Ovary (tissue), 3 donors: ENCODE measurements at regions not wholly inside any gene's neighbourhood (a gene's known extent, or its start where the extent isn't known, plus 50 kb on each side); places are given as distances from the start of the nearest gene placed in this dataset.

Experiments
- EP300 ChIP-seq: sonication (generic); formaldehyde crosslinking; IDR thresholded peaks from one replicate; pipeline ENCODE4 v1.6.1; 2017; ENCODE audit warnings: antibody characterized with exemption
- TF ChIP-seq, protein P1 (sequence below), 3 donors: fragments of 450-650 bp in 2 of 3; fragments of 200-600 bp in 1 of 3; IDR thresholded peaks; one replicate each; pipeline versions ENCODE4 v1.5.1 to v1.8.0; 2016 to 2022; ENCODE audit warnings: antibody characterized with exemption in 3 of 3, mild to moderate bottlenecking in 1 of 3
- donor health status: DM: no; HTN: no; CAD: no.

DNA sequence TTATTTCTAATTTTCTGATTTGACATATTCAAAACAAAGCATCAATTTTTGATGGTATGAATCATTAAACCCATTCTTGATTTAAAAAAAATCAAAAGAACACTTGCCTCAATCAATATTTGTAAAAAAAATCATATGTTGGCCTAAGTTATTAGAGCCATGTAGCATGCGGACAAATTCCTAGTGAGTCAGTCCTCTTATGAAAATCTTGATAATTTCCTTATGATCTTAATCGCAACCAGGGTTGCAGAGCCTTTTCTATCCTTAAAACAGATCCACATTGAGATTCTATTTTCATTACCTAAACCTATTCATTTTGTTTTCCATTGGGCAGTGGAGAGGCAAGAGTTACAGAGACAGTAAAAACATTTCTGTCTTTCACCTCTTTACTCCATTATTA lies 203.2 kb downstream of the ARL4A start:
- TF ChIP-seq EP300: no peak
- TF ChIP-seq, protein P1, sequence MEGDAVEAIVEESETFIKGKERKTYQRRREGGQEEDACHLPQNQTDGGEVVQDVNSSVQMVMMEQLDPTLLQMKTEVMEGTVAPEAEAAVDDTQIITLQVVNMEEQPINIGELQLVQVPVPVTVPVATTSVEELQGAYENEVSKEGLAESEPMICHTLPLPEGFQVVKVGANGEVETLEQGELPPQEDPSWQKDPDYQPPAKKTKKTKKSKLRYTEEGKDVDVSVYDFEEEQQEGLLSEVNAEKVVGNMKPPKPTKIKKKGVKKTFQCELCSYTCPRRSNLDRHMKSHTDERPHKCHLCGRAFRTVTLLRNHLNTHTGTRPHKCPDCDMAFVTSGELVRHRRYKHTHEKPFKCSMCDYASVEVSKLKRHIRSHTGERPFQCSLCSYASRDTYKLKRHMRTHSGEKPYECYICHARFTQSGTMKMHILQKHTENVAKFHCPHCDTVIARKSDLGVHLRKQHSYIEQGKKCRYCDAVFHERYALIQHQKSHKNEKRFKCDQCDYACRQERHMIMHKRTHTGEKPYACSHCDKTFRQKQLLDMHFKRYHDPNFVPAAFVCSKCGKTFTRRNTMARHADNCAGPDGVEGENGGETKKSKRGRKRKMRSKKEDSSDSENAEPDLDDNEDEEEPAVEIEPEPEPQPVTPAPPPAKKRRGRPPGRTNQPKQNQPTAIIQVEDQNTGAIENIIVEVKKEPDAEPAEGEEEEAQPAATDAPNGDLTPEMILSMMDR (IDR thresholded peaks at IDR 0.05): no peak
